AG09319 (cell line): ENCODE measurements at regions not wholly inside any gene's neighbourhood (a gene's known extent, or its start where the extent isn't known, plus 50 kb on each side); places are given as distances from the start of the nearest gene placed in this dataset.

Source experiments
- DNase-seq: peaks from one replicate; pipeline ENCODE4 v3.0.0-alpha.2; 2010; ENCODE audit warnings: low read depth; ENCODE audit errors: extremely low read depth
- CTCF ChIP-seq: IDR thresholded peaks from 2 replicates; pipeline ENCODE4 v1.5.1; 2011; ENCODE audit warnings: low read depth, mild to moderate bottlenecking, inconsistent platforms, low read length, moderate library complexity

- no peak for DNase-seq
- TF ChIP-seq CTCF: no peak
Observed at GRCh38 chr6:90421666-90422065, 125.0 kb upstream of the BACH2 start.

GRCh38 chr6:90420500-90420899 is 123.9 kb upstream of the BACH2 start:
- no peak for DNase-seq
- no peak for TF ChIP-seq CTCF

GRCh38 chr6:90417385-90417784 is 120.7 kb upstream of the BACH2 start:
- no peak for TF ChIP-seq CTCF

GRCh38 chr6:90416322-90416721 is 119.7 kb upstream of the BACH2 start:
- no peak for DNase-seq
- no peak for TF ChIP-seq CTCF

More at GRCh38 chr6:90417385-90417784, 120.7 kb upstream of the BACH2 start:
- DNase-seq: no peak

- no peak for DNase-seq
- TF ChIP-seq CTCF: no peak
Observed at GRCh38 chr6:90415178-90415577, 118.5 kb upstream of the BACH2 start.

GRCh38 chr6:90414352-90414751 is 117.7 kb upstream of the BACH2 start:
- DNase-seq: no peak
- no peak for TF ChIP-seq CTCF

GRCh38 chr6:90413867-90414266 is 117.2 kb upstream of the BACH2 start:
- DNase-seq: no peak

More at GRCh38 chr6:90413867-90414266, 117.2 kb upstream of the BACH2 start:
- TF ChIP-seq CTCF: no peak
